Skeletal muscle satellite cell (primary cell): ENCODE measurements at regions not wholly inside any gene's neighbourhood (a gene's known extent, or its start where the extent isn't known, plus 50 kb on each side); places are given as distances from the start of the nearest gene placed in this dataset.
"Not testable (repeated sequence)": the region's sequence is repeated elsewhere in the genome, so short reads cannot be mapped to it uniquely, and the experiment has no call there.

Experiments used
- H3K27me3 ChIP-seq: 2 replicates; pipeline ENCODE4 v1.7.0; 2013; ENCODE audit warnings: low read length; ENCODE audit not compliant: control insufficient read depth, insufficient read depth
- H3K36me3 ChIP-seq: 2 replicates; pipeline ENCODE4 v1.7.0; 2013; ENCODE audit warnings: mild to moderate bottlenecking, control low read depth, low read length; ENCODE audit not compliant: insufficient read depth
- H3K4me1 ChIP-seq: 2 replicates; pipeline ENCODE4 v1.7.0; 2013; ENCODE audit warnings: low read length; ENCODE audit not compliant: control insufficient read depth, insufficient read depth
- H3K4me2 ChIP-seq: 2 replicates; pipeline ENCODE4 v1.7.0; 2013; ENCODE audit warnings: mild to moderate bottlenecking, low read length
- H3K4me3 ChIP-seq: 2 replicates; pipeline ENCODE4 v1.7.0; 2013; ENCODE audit warnings: low read length
- H3K9ac ChIP-seq: 2 replicates; pipeline ENCODE4 v1.7.0; 2013; ENCODE audit warnings: mild to moderate bottlenecking, low read depth, low read length, moderate library complexity
- H3K9me3 ChIP-seq: replicated peaks from 2 replicates; pipeline ENCODE4 v1.7.0; 2013; ENCODE audit warnings: mild to moderate bottlenecking, control low read depth, low read length

DNA sequence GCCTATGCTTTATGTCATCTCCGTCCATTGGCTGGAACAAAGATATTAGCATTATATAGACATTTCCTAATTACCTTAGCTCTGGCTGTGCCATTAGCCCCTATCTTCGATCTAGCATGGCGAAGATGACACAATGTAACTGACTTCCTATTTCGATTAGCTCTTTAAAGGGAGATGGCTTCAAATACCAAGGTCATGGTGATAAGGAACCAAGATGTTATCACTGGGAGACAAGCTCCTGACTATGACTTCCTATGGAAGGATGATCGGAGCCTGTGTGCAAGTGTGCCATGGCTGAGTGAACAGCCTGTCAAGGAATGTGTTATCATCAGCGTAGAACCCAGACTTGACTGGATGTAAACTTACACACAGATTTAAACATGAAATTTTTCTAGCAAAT is 602.1 kb downstream of the PSAT1 start:
- Histone ChIP-seq H3K4me3 (no peak overlapping the region), H3K9ac (no peak overlapping the region), H3K27me3 (no peaks in the 10 kb centered on the region), H3K9me3 (no peaks in the 10 kb centered on the region), H3K4me2 (no peak overlapping the region), H3K36me3 (no peaks in the 10 kb centered on the region), H3K4me1 (peaks cover 13% of the 10 kb centered on the region)

- no peaks in the 10 kb centered on the region for H3K9me3 ChIP-seq
Measured at GRCh38 chr9:78900500-78900899, 603.6 kb downstream of the PSAT1 start.

DNA sequence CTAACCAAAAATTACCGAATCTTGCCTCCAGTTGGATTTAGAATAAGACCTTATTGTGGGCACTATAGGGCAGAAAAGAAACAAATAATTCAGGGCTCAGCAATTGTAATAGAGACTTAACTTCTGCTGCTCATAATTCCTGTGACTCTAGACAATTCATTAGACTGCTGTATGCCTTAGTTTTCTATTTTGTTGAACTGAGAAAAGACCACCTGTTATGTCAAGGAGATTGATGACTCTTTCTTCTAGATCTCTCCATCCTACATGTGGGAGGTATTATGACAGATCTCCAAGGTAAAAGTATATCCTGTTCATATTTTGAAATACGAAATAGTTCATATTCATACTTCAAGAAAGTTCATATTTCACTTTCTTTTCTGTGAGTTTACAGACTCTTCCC is 605.1 kb downstream of the PSAT1 start:
- H3K9me3 ChIP-seq = no peaks in the 10 kb centered on the region
- no peak overlapping the region for H3K4me3 ChIP-seq
- H3K36me3 ChIP-seq = no peaks in the 10 kb centered on the region
- no peak overlapping the region for H3K4me2 ChIP-seq
- no peak overlapping the region for H3K9ac ChIP-seq
- peaks cover 3% of the 10 kb centered on the region for H3K4me1 ChIP-seq
- H3K27me3 ChIP-seq = no peaks in the 10 kb centered on the region

More at GRCh38 chr9:78900500-78900899, 603.6 kb downstream of the PSAT1 start:
- H3K4me3 ChIP-seq = no peak overlapping the region
- no peaks in the 10 kb centered on the region for H3K27me3 ChIP-seq
- H3K9ac ChIP-seq = no peak overlapping the region
- H3K36me3 ChIP-seq = no peaks in the 10 kb centered on the region
- H3K4me2 ChIP-seq = no peak overlapping the region
- H3K4me1 ChIP-seq = peaks cover 13% of the 10 kb centered on the region

GRCh38 chr9:78903581-78903980 is 606.7 kb downstream of the PSAT1 start:
- H3K9ac ChIP-seq = no peak overlapping the region
- peaks cover 3% of the 10 kb centered on the region for H3K4me1 ChIP-seq
- no peaks in the 10 kb centered on the region for H3K36me3 ChIP-seq
- no peak overlapping the region for H3K4me3 ChIP-seq
- H3K27me3 ChIP-seq = no peaks in the 10 kb centered on the region
- no peaks in the 10 kb centered on the region for H3K9me3 ChIP-seq
- no peak overlapping the region for H3K4me2 ChIP-seq

- Histone ChIP-seq H3K4me1 (peaks cover 4% of the 10 kb centered on the region), H3K4me3 (no peak overlapping the region), H3K9ac (no peak overlapping the region), H3K4me2 (no peak overlapping the region), H3K27me3 (no peaks in the 10 kb centered on the region), H3K9me3 (no peaks in the 10 kb centered on the region), H3K36me3 (no peaks in the 10 kb centered on the region)
Measured at GRCh38 chr9:78904686-78905085, 607.8 kb downstream of the PSAT1 start.

DNA sequence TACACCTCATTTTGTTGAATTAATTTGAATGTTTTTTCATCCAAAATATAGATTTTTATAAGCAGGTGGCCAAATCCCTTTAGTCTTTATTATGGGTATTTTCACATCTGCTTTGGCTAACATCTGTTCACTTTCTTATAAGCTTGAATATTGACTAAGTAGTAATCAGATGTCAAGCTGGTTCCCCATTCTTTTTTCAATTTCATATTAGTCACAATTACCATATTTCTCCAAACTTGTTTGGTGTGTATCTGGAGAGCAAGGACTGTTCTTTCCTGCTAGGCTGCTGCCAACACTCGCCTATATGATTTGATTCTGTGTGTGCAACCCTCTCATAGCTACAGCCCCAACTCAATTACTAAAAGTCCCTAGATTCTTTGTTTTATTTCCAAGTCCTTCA is 608.5 kb downstream of the PSAT1 start:
- no peaks in the 10 kb centered on the region for H3K27me3 ChIP-seq
- peaks cover 10% of the 10 kb centered on the region for H3K4me1 ChIP-seq
- H3K36me3 ChIP-seq = no peaks in the 10 kb centered on the region
- no peak overlapping the region for H3K9ac ChIP-seq
- H3K4me2 ChIP-seq = no peak overlapping the region
- H3K9me3 ChIP-seq = no peaks in the 10 kb centered on the region
- no peak overlapping the region for H3K4me3 ChIP-seq

- no peak overlapping the region for H3K9ac ChIP-seq
- no peaks in the 10 kb centered on the region for H3K36me3 ChIP-seq
- H3K9me3 ChIP-seq = no peaks in the 10 kb centered on the region
- peaks cover 10% of the 10 kb centered on the region for H3K4me1 ChIP-seq
- H3K4me2 ChIP-seq = no peak overlapping the region
- no peaks in the 10 kb centered on the region for H3K27me3 ChIP-seq
- H3K4me3 ChIP-seq = no peak overlapping the region
Measured at GRCh38 chr9:78905986-78906755, 609.2 kb downstream of the PSAT1 start.

- Histone ChIP-seq H3K27me3 (no peaks in the 10 kb centered on the region), H3K4me2 (no peak overlapping the region), H3K36me3 (no peaks in the 10 kb centered on the region), H3K4me1 (peaks cover 7% of the 10 kb centered on the region), H3K4me3 (no peak overlapping the region), H3K9me3 (no peaks in the 10 kb centered on the region), H3K9ac (no peak overlapping the region)
Measured at GRCh38 chr9:78909566-78909965, 612.6 kb downstream of the PSAT1 start.

GRCh38 chr9:78916884-78917283 is 620.0 kb downstream of the PSAT1 start:
- H3K27me3 ChIP-seq, H3K9ac ChIP-seq, H3K36me3 ChIP-seq, H3K4me3 ChIP-seq, H3K4me2 ChIP-seq, H3K9me3 ChIP-seq: not testable (repeated sequence)
- H3K4me1 ChIP-seq = peaks cover 22% of the 10 kb centered on the region

DNA sequence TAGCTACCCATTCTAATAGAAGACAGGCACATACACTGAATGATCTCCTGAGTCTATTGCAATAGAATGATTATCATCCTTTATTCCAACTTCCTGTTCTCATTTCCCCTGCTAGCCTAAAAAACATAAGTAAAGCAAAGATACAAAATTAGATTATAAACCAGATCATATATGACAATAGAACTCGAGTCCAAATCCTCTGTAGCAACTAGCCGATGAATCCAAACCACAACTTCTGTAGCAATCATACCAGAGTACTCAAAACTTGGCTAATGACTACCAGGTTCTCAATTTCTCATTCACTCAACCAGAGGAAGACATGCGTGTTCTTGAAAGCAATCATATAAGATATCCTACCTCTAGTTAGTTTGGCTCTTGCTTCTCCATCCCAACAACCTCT is 622.1 kb downstream of the PSAT1 start:
- Histone ChIP-seq H3K4me2 (no peak overlapping the region), H3K27me3 (no peaks in the 10 kb centered on the region), H3K9me3 (peaks cover 6% of the 10 kb centered on the region), H3K36me3 (no peaks in the 10 kb centered on the region), H3K4me3 (no peak overlapping the region), H3K9ac (no peak overlapping the region), H3K4me1 (peaks cover 22% of the 10 kb centered on the region)

DNA sequence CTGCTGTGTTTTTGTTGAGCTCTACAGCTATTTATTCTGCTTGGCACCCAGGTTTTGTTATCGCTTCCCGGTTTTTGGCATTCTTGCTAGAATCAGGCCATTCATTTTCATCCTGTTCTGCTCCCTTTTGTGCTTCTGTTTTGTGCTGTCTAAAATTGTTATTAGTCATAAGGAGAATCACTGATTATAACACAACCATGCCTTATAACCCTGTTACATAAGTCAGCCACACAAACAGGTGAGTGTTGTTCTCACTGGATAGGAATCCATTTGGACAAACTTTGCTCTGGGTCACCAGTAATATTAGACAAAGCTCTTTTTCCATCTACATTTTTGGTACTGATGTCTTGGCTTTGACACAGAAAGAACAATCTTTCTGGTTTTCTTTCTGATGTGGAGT is 622.8 kb downstream of the PSAT1 start:
- Histone ChIP-seq H3K9ac (no peak overlapping the region), H3K4me1 (peaks cover 22% of the 10 kb centered on the region), H3K36me3 (no peaks in the 10 kb centered on the region), H3K9me3 (peaks cover 6% of the 10 kb centered on the region), H3K4me3 (no peak overlapping the region), H3K4me2 (no peak overlapping the region), H3K27me3 (no peaks in the 10 kb centered on the region)

DNA sequence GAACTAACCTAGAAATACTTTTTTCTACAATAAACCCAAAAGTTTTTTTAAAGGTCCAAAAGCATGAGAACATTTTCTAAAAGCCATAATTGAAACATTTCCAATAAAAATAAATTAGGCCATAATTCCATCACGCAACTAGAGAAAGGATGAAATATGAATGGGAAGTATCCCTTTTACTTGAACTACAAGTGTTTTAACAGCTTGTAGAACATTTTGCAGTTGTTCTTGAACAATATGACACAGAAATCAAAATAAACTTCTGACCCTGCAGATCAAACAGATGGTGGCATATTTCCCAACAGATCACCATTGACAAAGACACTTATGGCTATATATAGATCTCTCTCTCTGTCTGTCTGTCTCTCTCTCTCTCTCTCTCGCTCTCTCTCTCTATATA is 624.4 kb downstream of the PSAT1 start:
- H3K4me1 ChIP-seq = peaks cover 22% of the 10 kb centered on the region
- H3K4me2 ChIP-seq = no peak overlapping the region
- H3K9me3 ChIP-seq = peaks cover 6% of the 10 kb centered on the region
- no peak overlapping the region for H3K4me3 ChIP-seq
- no peaks in the 10 kb centered on the region for H3K36me3 ChIP-seq
- no peak overlapping the region for H3K9ac ChIP-seq
- H3K27me3 ChIP-seq = no peaks in the 10 kb centered on the region
